Duodenal mucosa (tissue), 2 donors: ENCODE measurements at regions not wholly inside any gene's neighbourhood (a gene's known extent, or its start where the extent isn't known, plus 50 kb on each side); places are given as distances from the start of the nearest gene placed in this dataset.
"Not testable (repeated sequence)": the region's sequence is repeated elsewhere in the genome, so short reads cannot be mapped to it uniquely, and the experiment has no call there.

Source experiments
- H3K27ac ChIP-seq: one replicate; pipeline ENCODE4 v1.7.0; 2013; ENCODE audit warnings: low read depth, low read length
- H3K27me3 ChIP-seq, 2 donors: one replicate each; pipeline ENCODE4 v1.7.0; 2013; ENCODE audit warnings: low read length in 2 of 2, control low read depth in 1 of 2; ENCODE audit not compliant: insufficient read depth in 2 of 2, control insufficient read depth in 1 of 2
- H3K36me3 ChIP-seq, 2 donors: one replicate each; pipeline ENCODE4 v1.7.0; 2013; ENCODE audit warnings: low read length in 2 of 2, control low read depth in 1 of 2; ENCODE audit not compliant: insufficient read depth in 2 of 2, control insufficient read depth in 1 of 2
- H3K4me1 ChIP-seq, 2 donors: one replicate each; pipeline ENCODE4 v1.7.0; 2013; ENCODE audit warnings: low read length in 2 of 2, control low read depth in 1 of 2; ENCODE audit not compliant: insufficient read depth in 2 of 2, control insufficient read depth in 1 of 2
- H3K4me3 ChIP-seq, 2 donors: one replicate each; pipeline ENCODE4 v1.7.0; 2013; ENCODE audit warnings: low read length in 2 of 2, low read depth in 1 of 2
- H3K9ac ChIP-seq, 2 donors: one replicate each; pipeline ENCODE4 v1.7.0; 2013; ENCODE audit warnings: low read length in 2 of 2, low read depth in 1 of 2
- H3K9me3 ChIP-seq, 2 donors: one replicate each; pipeline ENCODE4 v1.7.0; 2013; ENCODE audit warnings: low read length in 2 of 2, control low read depth in 1 of 2; ENCODE audit not compliant: control insufficient read depth in 1 of 2

GRCh38 chr14:28356819-28357218, 409.8 kb upstream of the FOXG1 start:
- H3K9me3 ChIP-seq, result peaks cover 4 to 10% of the 10 kb centered on the region in 2 donors
- H3K36me3 ChIP-seq, result no peaks in the 10 kb centered on the region
- H3K9ac ChIP-seq, result no peak overlapping the region
- no peak overlapping the region for H3K27ac ChIP-seq
- no peaks in the 10 kb centered on the region for H3K4me1 ChIP-seq
- H3K4me3 ChIP-seq, result no peak overlapping the region
- H3K27me3 ChIP-seq, result no peaks in the 10 kb centered on the region

DNA sequence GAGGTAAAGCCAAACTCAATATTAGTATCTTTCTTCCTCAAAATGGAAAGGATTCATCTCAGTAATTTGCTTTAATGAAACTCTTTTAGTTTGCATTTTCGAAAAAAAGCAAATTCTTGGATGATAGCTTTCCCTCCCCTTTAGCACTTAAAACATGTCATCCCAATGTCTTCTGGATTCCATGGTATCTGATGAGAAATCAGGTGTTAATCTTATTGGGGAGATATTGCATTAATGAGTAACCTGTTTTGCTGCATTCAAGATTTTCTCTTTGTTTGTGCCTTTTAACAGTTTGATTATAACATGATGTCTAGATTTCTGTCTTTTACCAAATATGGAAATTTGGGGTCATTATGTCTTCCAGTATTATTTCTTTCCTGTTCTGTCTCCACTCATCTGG, 405.1 kb upstream of the FOXG1 start:
- H3K27ac ChIP-seq, result no peak overlapping the region
- no peaks in the 10 kb centered on the region for H3K36me3 ChIP-seq
- H3K9me3 ChIP-seq, result peaks cover 16 to 25% of the 10 kb centered on the region in 2 donors
- H3K4me3 ChIP-seq, result no peak overlapping the region
- H3K27me3 ChIP-seq, result no peaks in the 10 kb centered on the region
- no peaks in the 10 kb centered on the region for H3K4me1 ChIP-seq
- no peak overlapping the region for H3K9ac ChIP-seq

DNA sequence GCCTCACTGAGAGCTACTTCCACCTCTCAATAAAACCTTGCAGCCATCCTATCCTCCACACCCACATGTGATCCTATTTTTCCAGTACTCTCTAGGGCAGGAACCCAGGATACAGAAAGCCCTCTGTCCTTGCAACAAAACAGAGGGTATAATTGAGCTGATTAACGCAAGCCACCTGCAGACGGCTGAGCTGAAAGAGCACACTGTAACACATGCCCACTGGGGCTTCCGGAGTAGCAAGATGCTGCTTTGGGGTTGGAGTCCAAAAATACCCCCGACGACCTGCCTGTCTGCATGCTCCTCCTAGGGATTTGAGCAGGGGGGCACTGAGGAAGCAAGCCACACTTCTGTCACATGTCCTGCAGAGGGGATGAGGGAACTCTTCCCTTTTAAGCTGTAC, 401.1 kb upstream of the FOXG1 start:
- Histone ChIP-seq H3K27me3 (no peaks in the 10 kb centered on the region), H3K9me3 (peaks cover 22 to 25% of the 10 kb centered on the region in 2 donors), H3K4me1 (no peaks in the 10 kb centered on the region), H3K36me3 (no peaks in the 10 kb centered on the region), H3K27ac (no peak overlapping the region), H3K4me3 (no peak overlapping the region), H3K9ac (no peak overlapping the region)

GRCh38 chr14:28373721-28374120, 392.9 kb upstream of the FOXG1 start:
- Histone ChIP-seq H3K4me3 (no peak overlapping the region), H3K36me3 (no peaks in the 10 kb centered on the region), H3K9me3 (peaks cover 0 to 3% of the 10 kb centered on the region in 2 donors), H3K27me3 (no peaks in the 10 kb centered on the region), H3K4me1 (no peaks in the 10 kb centered on the region), H3K27ac (no peak overlapping the region), H3K9ac (no peak overlapping the region)

GRCh38 chr14:28375295-28375694, 391.3 kb upstream of the FOXG1 start:
- H3K4me3 ChIP-seq, result no peak overlapping the region
- H3K36me3 ChIP-seq, result no peaks in the 10 kb centered on the region
- H3K27ac ChIP-seq, result no peak overlapping the region
- H3K4me1 ChIP-seq, result no peaks in the 10 kb centered on the region
- H3K9ac ChIP-seq, result no peak overlapping the region
- H3K9me3 ChIP-seq, result peaks cover 0 to 4% of the 10 kb centered on the region in 2 donors
- H3K27me3 ChIP-seq, result no peaks in the 10 kb centered on the region

DNA sequence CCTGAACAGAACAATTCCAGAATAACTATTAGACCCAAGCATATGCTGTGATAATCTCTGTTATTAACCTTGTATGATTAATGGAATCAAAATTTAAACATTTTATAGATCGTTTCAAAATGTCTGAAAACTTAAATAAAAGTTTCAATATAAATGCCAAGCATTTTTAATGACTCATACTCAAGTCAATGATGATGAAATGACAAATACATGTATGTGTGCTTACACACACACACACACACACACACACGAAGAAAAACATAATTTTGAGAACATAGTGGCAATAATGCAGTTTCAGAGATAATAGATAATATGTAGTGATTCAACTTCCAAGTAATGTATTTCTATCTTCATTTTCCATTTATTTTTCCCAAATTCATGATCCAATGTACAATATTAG, 384.9 kb upstream of the FOXG1 start:
- no peaks in the 10 kb centered on the region for H3K4me1 ChIP-seq
- no peak overlapping the region for H3K9ac ChIP-seq
- no peak overlapping the region for H3K4me3 ChIP-seq
- H3K27me3 ChIP-seq, result no peaks in the 10 kb centered on the region
- peaks cover 0 to 4% of the 10 kb centered on the region in 2 donors for H3K9me3 ChIP-seq
- H3K27ac ChIP-seq, result no peak overlapping the region
- H3K36me3 ChIP-seq, result no peaks in the 10 kb centered on the region

- Histone ChIP-seq H3K4me1 (no peaks in the 10 kb centered on the region), H3K9me3 (peaks cover 0 to 4% of the 10 kb centered on the region in 2 donors), H3K9ac (no peak overlapping the region), H3K27me3 (no peaks in the 10 kb centered on the region), H3K36me3 (no peaks in the 10 kb centered on the region), H3K4me3 (no peak overlapping the region), H3K27ac (no peak overlapping the region)
Observed at GRCh38 chr14:28382444-28383190, 384.0 kb upstream of the FOXG1 start.

DNA sequence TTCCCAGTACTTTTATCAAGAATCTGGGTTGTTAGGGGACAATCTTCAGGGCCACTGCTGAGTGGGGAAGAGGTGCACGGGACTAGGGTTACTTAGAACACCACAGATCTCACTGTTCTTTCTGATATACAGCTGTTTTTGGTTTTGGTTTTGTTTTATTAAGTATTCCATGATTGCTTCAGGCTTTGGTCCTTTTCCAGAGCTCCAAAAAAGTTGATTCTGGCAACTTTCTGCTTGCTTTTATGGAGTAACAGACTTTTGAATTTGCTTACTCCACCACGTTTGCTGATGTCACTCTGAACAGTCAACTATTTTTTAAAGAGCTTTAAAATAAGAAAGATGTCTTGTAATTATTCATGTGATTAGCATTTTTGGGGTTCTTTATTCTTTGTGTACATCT, 368.1 kb upstream of the FOXG1 start:
- H3K4me3 ChIP-seq, result no peak overlapping the region
- no peaks in the 10 kb centered on the region for H3K27me3 ChIP-seq
- no peak overlapping the region for H3K9ac ChIP-seq
- no peak overlapping the region for H3K27ac ChIP-seq
- H3K36me3 ChIP-seq, result no peaks in the 10 kb centered on the region
- peaks cover 0 to 7% of the 10 kb centered on the region in 2 donors for H3K9me3 ChIP-seq
- no peaks in the 10 kb centered on the region for H3K4me1 ChIP-seq

DNA sequence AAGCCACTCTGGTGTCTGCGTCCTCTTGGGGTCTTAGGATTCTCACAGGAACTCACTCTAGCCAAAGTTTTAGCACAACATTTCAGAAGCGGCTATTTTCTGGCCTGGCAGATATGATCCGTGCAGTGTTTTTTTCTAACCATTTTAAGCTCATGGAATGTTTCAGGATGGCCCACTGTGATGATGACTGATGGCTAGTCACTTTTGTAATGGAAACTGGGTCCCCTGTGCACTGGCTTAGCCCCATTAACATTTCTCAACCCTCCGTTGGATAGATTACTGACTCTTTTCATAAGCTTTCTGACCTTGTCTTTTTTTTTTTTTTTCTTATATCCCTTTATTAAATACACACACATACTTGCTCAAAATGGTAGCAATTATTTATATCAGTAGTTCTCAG, 364.9 kb upstream of the FOXG1 start:
- H3K4me3 ChIP-seq, H3K4me1 ChIP-seq, H3K27ac ChIP-seq, H3K9ac ChIP-seq, H3K9me3 ChIP-seq, H3K36me3 ChIP-seq, H3K27me3 ChIP-seq: not testable (repeated sequence)

GRCh38 chr14:28406196-28406595, 360.4 kb upstream of the FOXG1 start:
- Histone ChIP-seq H3K36me3 (no peaks in the 10 kb centered on the region), H3K27me3 (no peaks in the 10 kb centered on the region), H3K27ac (no peak overlapping the region), H3K9me3 (peaks cover 4 to 11% of the 10 kb centered on the region in 2 donors), H3K9ac (no peak overlapping the region), H3K4me3 (no peak overlapping the region), H3K4me1 (no peaks in the 10 kb centered on the region)
